Daoy (cell line): ENCODE measurements at regions not wholly inside any gene's neighbourhood (a gene's known extent, or its start where the extent isn't known, plus 50 kb on each side); places are given as distances from the start of the nearest gene placed in this dataset.

Experiments used
- DNase-seq: peaks from one replicate; pipeline ENCODE4 v3.0.0-alpha.2; 2015; ENCODE audit warnings: low read depth

DNA sequence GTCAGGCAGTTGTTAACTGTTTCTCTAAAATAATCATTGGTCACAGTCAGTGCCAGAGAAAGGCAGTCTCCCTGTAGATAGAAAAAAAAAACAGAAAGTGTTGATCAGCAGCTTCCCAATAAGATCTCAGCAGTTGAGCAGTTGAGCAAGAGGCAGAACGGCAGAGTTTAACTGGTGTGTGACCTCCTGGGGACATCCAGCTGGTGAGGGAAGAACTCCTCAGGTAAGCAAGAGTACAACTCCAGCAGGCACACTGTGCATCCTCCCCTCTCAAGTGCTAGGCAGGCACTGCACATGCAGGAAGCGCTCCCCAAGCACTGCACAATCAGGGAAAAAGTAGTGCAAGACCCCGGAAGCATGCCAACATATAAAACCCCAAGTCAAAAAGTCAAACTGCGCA, 1287.2 kb downstream of the NSUN3 start:
- no peak for DNase-seq

DNA sequence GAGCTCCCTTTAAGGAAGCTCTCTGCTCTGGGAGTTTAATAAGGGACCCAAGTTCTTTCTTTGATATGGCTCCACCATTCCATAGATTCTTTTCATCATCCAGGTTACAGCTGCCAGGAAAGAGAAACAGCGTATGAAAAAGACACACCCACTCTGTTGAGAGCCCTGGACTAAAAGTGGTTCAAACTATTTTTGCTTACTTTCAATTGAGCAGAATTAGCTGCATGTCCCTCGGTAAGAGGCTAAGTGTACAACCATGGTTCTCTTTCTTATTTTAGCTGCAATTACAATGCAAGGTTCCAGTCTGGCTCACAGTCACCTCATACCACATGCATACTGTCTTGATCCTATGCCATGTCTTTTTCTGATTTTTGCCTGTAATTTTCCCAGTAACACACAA, 1288.3 kb downstream of the NSUN3 start:
- DNase-seq, result no peak

DNA sequence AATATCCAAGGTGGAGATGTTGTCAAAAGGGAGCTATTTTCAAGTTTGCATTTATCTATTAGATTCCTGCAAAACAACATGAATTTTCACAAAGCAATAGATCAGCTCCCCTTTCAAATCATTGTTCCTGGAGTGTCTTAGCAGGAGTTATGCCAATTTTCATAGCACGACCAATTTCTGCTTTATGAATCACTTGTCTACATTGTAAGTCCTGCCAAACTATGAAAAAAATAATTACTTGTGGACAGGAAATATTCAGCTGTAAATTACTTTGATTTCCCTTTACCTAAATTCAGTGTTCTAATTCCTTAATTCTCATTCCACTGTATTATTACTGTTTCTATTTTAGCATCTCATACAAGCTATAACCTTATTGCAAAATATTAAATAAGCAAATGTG, 1289.6 kb downstream of the NSUN3 start:
- no peak for DNase-seq

GRCh38 chr3:95354489-95354888, 1291.6 kb downstream of the NSUN3 start:
- DNase-seq, result no peak

GRCh38 chr3:95356764-95357501, 1294.1 kb downstream of the NSUN3 start:
- DNase-seq, result no peak

DNA sequence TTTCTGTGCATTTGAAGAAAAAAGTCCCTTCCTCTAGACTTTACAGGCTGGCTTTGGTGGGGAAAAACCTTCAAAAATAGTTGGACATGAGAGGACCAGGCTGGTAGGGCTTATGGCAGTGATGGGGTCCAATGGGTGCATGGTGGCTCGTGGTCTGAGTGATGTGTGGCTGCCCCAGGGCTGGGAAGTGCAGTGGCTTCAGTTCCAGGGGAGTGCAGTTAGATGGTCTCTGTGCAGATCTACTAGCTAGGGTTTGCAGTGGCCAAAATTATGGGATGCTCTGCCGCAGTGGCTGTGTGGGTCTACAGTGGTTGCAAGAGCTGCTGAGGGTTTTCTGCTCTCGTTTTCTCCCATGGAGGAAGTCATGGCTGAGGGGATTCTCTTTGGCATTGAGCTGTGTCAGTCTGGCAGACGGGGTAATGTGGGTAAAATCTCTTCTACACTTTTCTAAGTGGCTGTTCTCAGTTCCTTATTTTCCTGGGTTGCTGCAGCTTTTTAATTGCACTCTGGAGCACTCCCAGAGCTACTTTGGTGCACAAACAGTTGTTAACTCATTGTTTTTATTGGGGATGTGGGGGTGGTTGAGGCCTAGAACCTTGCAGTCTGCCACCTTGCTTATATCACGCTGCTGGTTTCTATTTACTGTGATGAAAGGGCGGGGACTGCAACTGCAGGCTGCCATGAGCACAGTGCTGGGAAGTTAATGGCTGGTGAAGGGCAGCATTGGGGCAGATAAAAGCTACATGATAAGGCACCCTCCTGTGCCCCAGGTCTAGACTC, 1324.6 kb downstream of the NSUN3 start:
- DNase-seq, result no peak

- no peak for DNase-seq
Measured at GRCh38 chr3:95389725-95390313, 1327.0 kb downstream of the NSUN3 start.

DNA sequence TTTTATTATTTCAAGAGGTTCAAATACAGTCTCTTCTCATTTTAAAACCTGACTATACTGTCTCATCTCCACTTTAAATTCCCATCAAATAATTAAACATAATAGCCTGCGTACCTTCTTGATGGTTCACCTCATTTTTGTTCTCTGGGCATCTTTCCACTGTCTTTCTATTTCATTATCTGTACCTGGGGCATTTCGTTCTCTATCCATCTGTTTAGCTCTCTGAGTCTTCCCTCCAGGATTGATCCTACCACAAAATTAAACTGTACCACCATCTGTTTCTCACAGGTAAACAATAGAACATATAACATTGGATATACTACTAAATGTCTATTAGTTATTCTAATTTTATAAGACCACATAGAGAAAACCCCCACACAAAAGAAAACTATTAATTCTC, 1331.4 kb downstream of the NSUN3 start:
- no peak for DNase-seq

DNA sequence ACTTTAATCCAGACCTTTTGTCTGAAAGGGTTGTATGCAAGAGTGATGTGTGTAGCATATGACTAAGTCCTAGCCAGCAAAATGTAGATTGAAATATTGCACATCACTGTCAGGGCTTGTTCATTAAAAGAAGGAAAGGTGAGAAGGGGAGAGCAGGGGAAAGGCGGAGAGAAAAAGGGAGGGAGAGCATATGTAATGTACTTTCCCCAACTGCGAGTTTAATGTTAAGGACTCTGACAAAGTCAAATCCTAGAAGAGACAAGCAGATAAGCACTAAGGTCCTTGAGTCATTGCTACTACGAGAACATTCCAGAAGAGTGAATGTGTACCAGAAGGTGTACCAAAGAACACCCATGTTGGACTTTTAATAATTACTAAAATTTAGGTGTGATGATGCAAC, 1336.7 kb downstream of the NSUN3 start:
- no peak for DNase-seq

DNA sequence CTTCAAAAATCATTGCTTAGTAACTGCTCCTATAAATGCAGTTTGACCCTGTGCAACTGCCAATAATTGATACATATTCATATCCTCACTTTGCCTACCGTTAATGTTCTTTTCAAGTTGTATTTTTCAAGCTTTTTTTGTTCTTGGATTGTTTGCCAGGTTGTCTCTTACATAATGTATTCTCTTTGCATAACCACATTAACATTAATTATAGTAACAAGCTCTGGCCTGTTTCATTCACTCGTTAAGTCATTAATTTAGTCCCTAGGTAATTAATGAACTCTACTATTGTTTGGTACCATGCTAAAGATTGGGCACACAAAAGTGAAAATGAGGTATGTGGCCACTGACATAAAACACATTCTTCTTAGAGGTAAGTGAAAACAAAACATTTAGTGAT, 1338.8 kb downstream of the NSUN3 start:
- DNase-seq, result no peak

DNA sequence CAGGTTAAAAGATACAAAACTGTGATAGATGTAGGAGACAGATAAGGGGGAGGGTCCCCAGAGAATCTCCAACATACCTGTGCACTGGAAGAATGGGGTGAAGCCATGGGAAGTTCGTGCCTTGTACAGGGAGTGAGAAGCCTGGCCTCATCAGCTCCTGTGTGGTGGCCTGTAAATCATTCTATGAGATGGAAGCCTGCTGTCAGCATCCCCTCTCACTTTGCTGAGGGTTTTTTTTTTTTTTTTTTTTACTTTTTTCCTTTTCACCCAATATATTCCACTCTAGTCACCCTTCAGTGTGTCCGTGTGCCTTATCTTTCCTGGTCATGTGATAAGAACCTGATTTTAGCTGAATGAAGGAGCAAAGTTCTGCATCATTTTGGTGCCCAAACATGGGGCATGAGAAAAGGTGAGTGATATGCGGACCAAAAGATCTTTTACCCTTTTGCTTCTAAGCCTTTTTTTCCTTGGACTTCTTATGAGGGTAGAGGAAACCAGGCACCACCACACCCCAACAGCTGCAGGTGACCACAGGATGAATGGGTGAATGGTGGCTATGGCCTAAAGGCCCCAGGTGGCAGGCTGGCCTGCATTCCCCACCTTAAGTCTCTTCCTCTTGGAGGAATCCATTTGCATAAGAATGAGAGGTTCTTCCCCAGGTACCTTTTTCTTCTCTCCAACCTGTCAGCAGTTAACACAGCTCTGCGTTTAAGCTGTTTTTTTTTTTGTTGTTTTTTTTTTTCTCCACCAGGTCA, 1345.0 kb downstream of the NSUN3 start:
- no peak for DNase-seq

GRCh38 chr3:95408464-95408862, 1345.6 kb downstream of the NSUN3 start:
- no peak for DNase-seq

- no peak for DNase-seq
Measured at GRCh38 chr3:95418251-95418650, 1355.4 kb downstream of the NSUN3 start.

- DNase-seq, result no peak
Measured at GRCh38 chr3:95424279-95424678, 1361.4 kb downstream of the NSUN3 start.

DNA sequence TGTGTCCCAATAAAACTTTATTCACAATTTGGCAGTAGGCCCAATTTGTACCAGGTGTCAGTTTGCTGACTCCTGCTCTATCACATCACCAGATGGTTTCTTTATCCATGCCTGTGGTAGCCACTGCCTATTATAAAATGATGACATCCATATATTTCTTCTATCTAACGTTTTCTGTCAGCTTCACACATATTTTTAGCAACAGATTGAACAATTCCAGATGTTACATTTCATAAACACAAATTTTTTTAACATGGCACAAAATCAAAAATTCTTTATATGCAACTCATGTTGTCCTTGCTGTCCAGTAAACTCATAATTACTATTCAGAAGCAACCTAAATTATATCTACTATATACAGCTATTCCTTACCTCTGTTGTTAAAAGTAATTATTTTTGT, 1371.6 kb downstream of the NSUN3 start:
- no peak for DNase-seq

DNA sequence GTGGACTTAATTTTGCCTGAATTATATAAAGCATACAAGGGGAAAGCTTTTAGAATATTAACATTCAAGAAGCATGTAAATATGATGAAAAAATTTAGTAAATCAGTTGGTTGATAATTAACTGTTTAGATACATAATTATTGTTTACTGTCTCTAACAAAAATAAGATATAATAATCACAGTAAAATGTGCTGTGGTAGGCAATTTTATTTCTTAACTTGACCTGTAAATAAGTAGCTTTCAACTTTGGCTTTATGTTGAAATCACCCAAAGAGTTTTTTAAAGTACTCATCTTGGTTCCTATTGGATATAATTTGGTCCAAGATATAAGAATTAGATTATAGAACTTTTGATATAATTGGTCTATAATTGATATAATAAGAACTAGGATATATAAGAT, 1374.5 kb downstream of the NSUN3 start:
- DNase-seq, result no peak

- no peak for DNase-seq
Measured at GRCh38 chr3:95438274-95438673, 1375.4 kb downstream of the NSUN3 start.

GRCh38 chr3:95442766-95443165, 1371.6 kb upstream of the EPHA6 start:
- DNase-seq, result no peak

- DNase-seq, result no peak
Measured at GRCh38 chr3:95449841-95450240, 1364.6 kb upstream of the EPHA6 start.

DNA sequence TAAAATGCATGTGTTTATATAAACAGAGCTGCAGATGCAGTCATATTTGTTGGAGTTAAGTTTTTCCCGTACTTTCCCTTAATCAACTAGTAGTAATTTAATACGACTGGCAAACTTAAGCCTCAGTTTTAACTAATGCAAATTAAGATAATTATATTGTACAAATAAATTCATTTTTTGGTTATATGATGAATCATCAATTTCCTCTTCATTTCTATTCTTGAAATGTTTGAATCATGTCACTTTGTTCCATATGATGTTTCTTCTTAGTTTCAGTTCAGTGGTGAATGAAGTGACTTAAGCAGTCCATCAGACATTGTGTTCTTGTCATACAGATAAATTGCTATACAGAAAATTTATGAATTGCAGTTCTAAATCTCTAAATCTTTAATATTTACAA, 1361.2 kb upstream of the EPHA6 start:
- no peak for DNase-seq

DNA sequence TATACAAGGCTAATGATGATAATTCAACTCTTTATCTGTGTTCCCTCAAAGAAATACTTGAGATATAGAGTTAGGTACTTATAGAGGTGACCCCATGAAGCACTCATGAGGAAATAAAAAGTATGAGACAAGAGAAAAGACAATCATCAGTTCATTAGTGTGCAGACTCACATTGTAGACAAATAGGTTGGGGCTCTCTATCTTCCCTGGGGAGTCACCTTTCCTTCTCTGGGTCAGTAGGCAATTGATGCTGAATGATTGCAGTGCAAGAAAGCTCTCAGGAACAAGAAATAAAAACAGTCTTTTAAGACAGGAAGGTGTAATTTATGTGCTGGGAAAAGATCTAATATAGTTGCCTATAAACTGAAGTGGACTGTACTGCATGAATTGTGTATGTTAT, 1357.6 kb upstream of the EPHA6 start:
- no peak for DNase-seq

DNA sequence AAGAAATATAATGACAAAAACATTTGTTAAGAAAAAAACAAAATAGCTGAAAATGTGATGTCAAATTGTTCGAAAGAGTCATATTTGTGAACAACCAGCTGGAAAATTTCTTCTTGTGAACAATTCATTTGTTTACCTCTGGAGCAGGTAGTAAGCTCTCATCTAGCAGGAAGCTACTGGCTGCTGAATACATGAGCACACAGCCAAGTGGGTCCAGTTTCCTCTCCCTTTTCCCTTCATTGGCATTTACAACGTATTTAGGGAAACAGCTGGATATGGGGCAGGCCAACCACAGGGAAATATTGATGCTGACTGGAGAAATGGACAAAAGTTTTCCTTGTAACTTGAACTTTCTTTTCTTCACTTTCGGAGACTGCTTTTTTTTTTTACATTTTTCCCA, 1354.7 kb upstream of the EPHA6 start:
- no peak for DNase-seq
